B cell (primary cell): ENCODE measurements at regions not wholly inside any gene's neighbourhood (a gene's known extent, or its start where the extent isn't known, plus 50 kb on each side); places are given as distances from the start of the nearest gene placed in this dataset.

Experiments used
- ATAC-seq: fragments of 200-7000 bp; cut with Tn5 transposase; one replicate; pipeline ENCODE4 v1.10.0; 2021; ENCODE audit warnings: low read depth, mild to moderate bottlenecking, moderate number of reproducible peaks, moderate library complexity
- CTCF ChIA-PET: fragments of 350-600 bp; sonication (Branson Sonifier 250); formaldehyde crosslinking; loops from one replicate; lab custom pipeline; 2021; ENCODE audit warnings: antibody characterized with exemption, inconsistent platforms; lab: Charles Lee
- POLR2A ChIA-PET: fragments of 350-600 bp; sonication (Branson Sonifier 250); formaldehyde crosslinking; loops from one replicate; lab custom pipeline; 2021; ENCODE audit warnings: antibody characterized with exemption; lab: Charles Lee
- DNase-seq: peaks from one replicate; pipeline ENCODE4 v3.0.0; 2013
- H2AFZ ChIP-seq: 2 replicates; pipeline ENCODE4 v1.6.1; 2012; ENCODE audit warnings: mild to moderate bottlenecking, low read depth, low read length; ENCODE audit not compliant: insufficient read depth, poor library complexity, severe bottlenecking
- H3K27ac ChIP-seq, 2 donors: 1 replicate in 1 of 2; 2 replicates in 1 of 2; pipeline ENCODE4 v1.5.1; 2012 to 2013; ENCODE audit warnings: low read length in 2 of 2, mild to moderate bottlenecking in 2 of 2, moderate library complexity in 1 of 2
- H3K27me3 ChIP-seq, 4 experiments: fragments of 200-600 bp in 1 of 4; sonication (generic) in 1 of 4; replicated peaks in 1 of 4; 1 replicate in 2 of 4; 2 replicates in 2 of 4; pipeline versions ENCODE4 v1.6.1 to v1.7.0; 2013 to 2016; ENCODE audit warnings: low read length in 3 of 4, mild to moderate bottlenecking in 2 of 4, mixed read lengths in 1 of 4, moderate library complexity in 1 of 4; ENCODE audit not compliant: insufficient read depth in 4 of 4, control insufficient read depth in 3 of 4; ENCODE audit errors: control extremely low read depth in 1 of 4
- H3K36me3 ChIP-seq, 2 experiments: replicated peaks in 1 of 2; 1 replicate in 1 of 2; 2 replicates in 1 of 2; pipeline versions ENCODE4 v1.6.1 to v1.7.1; 2013; ENCODE audit warnings: low read length in 1 of 2; ENCODE audit not compliant: insufficient read depth in 2 of 2, control insufficient read depth in 1 of 2; ENCODE audit errors: control extremely low read depth in 1 of 2, extremely low read depth in 1 of 2
- H3K4me1 ChIP-seq, 2 donors: fragments of 200-600 bp in 1 of 2; sonication (generic) in 1 of 2; 1 replicate in 1 of 2; 2 replicates in 1 of 2; pipeline versions ENCODE4 v1.5.1 to v1.6.1; 2013 to 2017; ENCODE audit warnings: low read length in 2 of 2; ENCODE audit not compliant: control insufficient read depth in 2 of 2, insufficient read depth in 2 of 2
- H3K4me2 ChIP-seq: replicated peaks from 2 replicates; pipeline ENCODE3; 2012; ENCODE audit warnings: mild to moderate bottlenecking, low read depth, low read length; ENCODE audit not compliant: poor library complexity, severe bottlenecking
- H3K4me3 ChIP-seq, 5 experiments: fragments of 200-600 bp in 1 of 5; sonication (generic) in 1 of 5; 1 replicate in 3 of 5; 2 replicates in 2 of 5; pipeline versions ENCODE4 v1.5.1 to v1.7.0; 2011 to 2016; ENCODE audit warnings: low read length in 4 of 5, mild to moderate bottlenecking in 4 of 5, low read depth in 2 of 5, control low read depth in 1 of 5, moderate library complexity in 1 of 5; ENCODE audit not compliant: insufficient read depth in 1 of 5; ENCODE audit errors: control extremely low read depth in 1 of 5, extremely low read depth in 1 of 5
- H3K79me2 ChIP-seq: fragments of 200-600 bp; sonication (generic); one replicate; pipeline ENCODE4 v1.6.0; 2016; ENCODE audit warnings: low read length; ENCODE audit not compliant: control insufficient read depth, insufficient read depth
- H3K9ac ChIP-seq: fragments of 200-600 bp; sonication (generic); 2 replicates; pipeline ENCODE4 v1.6.1; 2017; ENCODE audit warnings: mild to moderate bottlenecking, low read length, moderate library complexity
- H3K9me3 ChIP-seq, 3 donors: one replicate each; pipeline versions ENCODE4 v1.6.1 to v1.7.1; 2013; ENCODE audit warnings: low read length in 2 of 3; ENCODE audit not compliant: control insufficient read depth in 2 of 3, insufficient read depth in 1 of 3; ENCODE audit errors: control extremely low read depth in 1 of 3
- H4K20me1 ChIP-seq: 2 replicates; pipeline ENCODE4 v1.6.0; 2012; ENCODE audit warnings: mild to moderate bottlenecking, low read length; ENCODE audit not compliant: insufficient read depth, control insufficient read depth, poor library complexity, severe bottlenecking
- H3K27ac Mint-ChIP-seq: one replicate; pipeline ENCODE4 v1.8.0; 2021; ENCODE audit warnings: mixed read lengths
- H3K27me3 Mint-ChIP-seq: one replicate; pipeline ENCODE4 v1.8.0; 2021; ENCODE audit warnings: mixed read lengths
- H3K4me1 Mint-ChIP-seq: one replicate; pipeline ENCODE4 v1.8.0; 2021; ENCODE audit warnings: mixed read lengths
- H3K4me3 Mint-ChIP-seq: one replicate; pipeline ENCODE4 v1.8.0; 2021; ENCODE audit warnings: mixed read lengths
- H3K9me3 Mint-ChIP-seq: one replicate; pipeline ENCODE4 v1.8.0; 2022; ENCODE audit warnings: mixed read lengths; ENCODE audit not compliant: insufficient read depth
- EZH2 ChIP-seq: IDR thresholded peaks from 2 replicates; pipeline ENCODE4 v1.6.1; 2012; ENCODE audit warnings: borderline replicate concordance, low read depth, mild to moderate bottlenecking, moderate library complexity, low read length; ENCODE audit not compliant: insufficient read depth, poor library complexity, severe bottlenecking
- WGBS: methylation state at CpG from one replicate; pipeline ENCODE4 v1.1.5; 2013; ENCODE audit warnings: missing lambda C conversion rate; ENCODE audit not compliant: insufficient coverage; 5-methylcytosine and 5-hydroxymethylcytosine counted together
- intact Hi-C: fragments of 100-400 bp; cut with micrococcal nuclease; formaldehyde crosslinking; loops from one replicate; pipeline ENCODE4 v1.10.0; 2022
- TF ChIP-seq, protein P1 (sequence below): fragments of 200-600 bp; IDR thresholded peaks from one replicate; pipeline ENCODE4 v1.8.0; 2022; ENCODE audit warnings: antibody characterized with exemption, mild to moderate bottlenecking

DNA sequence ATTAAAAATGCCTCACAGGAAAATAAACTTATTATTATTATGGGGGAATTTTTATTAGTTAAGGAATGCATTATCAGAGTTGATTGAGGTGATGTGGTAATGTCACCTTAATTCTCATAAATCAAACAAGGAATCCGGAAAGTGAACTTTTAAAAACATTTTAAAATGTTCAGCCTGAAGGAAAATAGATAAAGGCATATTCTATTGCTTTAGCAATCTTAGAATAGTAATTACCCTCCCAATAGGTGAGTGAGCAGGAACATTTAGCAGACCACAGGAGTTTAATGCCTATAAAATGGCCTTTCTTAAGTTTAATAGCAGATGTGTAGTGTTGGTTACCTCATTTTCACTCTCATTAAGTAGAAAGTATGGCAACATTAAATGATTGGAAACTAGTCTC, 160.9 kb upstream of the MAD2L1 start:
- Mint-ChIP-seq H3K4me3 (no peak overlapping the region), H3K9me3 (peaks cover 2% of the 10 kb centered on the region), H3K27me3 (no peaks in the 10 kb centered on the region), H3K27ac (no peak overlapping the region), H3K4me1 (no peaks in the 10 kb centered on the region)
- Histone ChIP-seq H3K4me1 (no peaks in the 10 kb centered on the region), H3K27ac (no peak overlapping the region), H3K79me2 (no peaks in the 10 kb centered on the region), H3K4me2 (no peak overlapping the region), H3K9me3 (no peaks in the 10 kb centered on the region), H4K20me1 (no peaks in the 10 kb centered on the region), H2AFZ (no peak overlapping the region), H3K36me3 (no peaks in the 10 kb centered on the region), H3K9ac (no peak overlapping the region), H3K4me3 (no peak overlapping the region), H3K27me3 (no peaks in the 10 kb centered on the region)
- CTCF ChIA-PET = no interaction called here
- intact Hi-C loops = no loop called here
- no peak for TF ChIP-seq EZH2
- TF ChIP-seq, protein P1, sequence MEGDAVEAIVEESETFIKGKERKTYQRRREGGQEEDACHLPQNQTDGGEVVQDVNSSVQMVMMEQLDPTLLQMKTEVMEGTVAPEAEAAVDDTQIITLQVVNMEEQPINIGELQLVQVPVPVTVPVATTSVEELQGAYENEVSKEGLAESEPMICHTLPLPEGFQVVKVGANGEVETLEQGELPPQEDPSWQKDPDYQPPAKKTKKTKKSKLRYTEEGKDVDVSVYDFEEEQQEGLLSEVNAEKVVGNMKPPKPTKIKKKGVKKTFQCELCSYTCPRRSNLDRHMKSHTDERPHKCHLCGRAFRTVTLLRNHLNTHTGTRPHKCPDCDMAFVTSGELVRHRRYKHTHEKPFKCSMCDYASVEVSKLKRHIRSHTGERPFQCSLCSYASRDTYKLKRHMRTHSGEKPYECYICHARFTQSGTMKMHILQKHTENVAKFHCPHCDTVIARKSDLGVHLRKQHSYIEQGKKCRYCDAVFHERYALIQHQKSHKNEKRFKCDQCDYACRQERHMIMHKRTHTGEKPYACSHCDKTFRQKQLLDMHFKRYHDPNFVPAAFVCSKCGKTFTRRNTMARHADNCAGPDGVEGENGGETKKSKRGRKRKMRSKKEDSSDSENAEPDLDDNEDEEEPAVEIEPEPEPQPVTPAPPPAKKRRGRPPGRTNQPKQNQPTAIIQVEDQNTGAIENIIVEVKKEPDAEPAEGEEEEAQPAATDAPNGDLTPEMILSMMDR = no peak
- POLR2A ChIA-PET = no interaction called here
- no peak for ATAC-seq
- no CpG with 5 or more reads among the region's 1 CpG for WGBS
- DNase-seq = no peak

DNA sequence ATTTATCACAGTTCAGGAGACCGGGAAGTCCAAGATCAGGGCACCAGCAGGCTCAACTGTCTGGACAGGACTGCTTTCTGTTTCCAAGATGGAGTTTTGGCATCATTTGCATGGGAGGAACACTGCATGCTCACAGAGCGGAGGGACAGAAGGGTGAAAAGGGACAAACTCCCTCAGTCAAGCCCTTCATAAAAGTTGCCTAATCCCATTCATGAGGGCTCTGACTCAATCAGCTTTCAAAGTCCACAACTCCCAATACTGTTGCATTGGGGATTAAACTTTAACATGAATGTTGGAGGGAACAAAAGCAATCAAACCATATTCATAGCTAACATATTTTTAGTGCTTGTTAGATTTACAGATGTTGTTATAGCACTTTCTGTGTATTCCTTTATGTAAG, 158.9 kb upstream of the MAD2L1 start:
- WGBS = 86% methylated on average over 1 of the region's 2 CpGs
- Histone ChIP-seq H3K9me3 (no peaks in the 10 kb centered on the region), H3K4me1 (no peaks in the 10 kb centered on the region), H3K79me2 (no peaks in the 10 kb centered on the region), H3K4me2 (no peak overlapping the region), H2AFZ (no peak overlapping the region), H4K20me1 (no peaks in the 10 kb centered on the region), H3K4me3 (no peak overlapping the region), H3K27me3 (no peaks in the 10 kb centered on the region), H3K27ac (no peak overlapping the region), H3K36me3 (no peaks in the 10 kb centered on the region), H3K9ac (no peak overlapping the region)
- no peak overlapping the region for H3K4me3 Mint-ChIP-seq
- H3K27me3 Mint-ChIP-seq = no peaks in the 10 kb centered on the region
- no peak for TF ChIP-seq EZH2
- TF ChIP-seq, protein P1 = no peak
- intact Hi-C loops = no loop called here
- H3K27ac Mint-ChIP-seq = no peak overlapping the region
- CTCF ChIA-PET = no interaction called here
- peaks cover 2% of the 10 kb centered on the region for H3K9me3 Mint-ChIP-seq
- no peaks in the 10 kb centered on the region for H3K4me1 Mint-ChIP-seq
- no peak for DNase-seq
- ATAC-seq = no peak
- POLR2A ChIA-PET = no interaction called here
